Tibial artery (tissue), 4 donors: ENCODE measurements at regions not wholly inside any gene's neighbourhood (a gene's known extent, or its start where the extent isn't known, plus 50 kb on each side); places are given as distances from the start of the nearest gene placed in this dataset.

Experiments
- DNase-seq, 2 donors: peaks; one replicate each; pipeline ENCODE4 v3.0.0-alpha.2; 2019
- H3K27ac ChIP-seq, 2 donors: fragments of 200-600 bp; sonication (generic) in 1 of 2; 1 replicate in 1 of 2; 2 replicates in 1 of 2; pipeline ENCODE4 v1.5.1; 2018 to 2019; ENCODE audit warnings: mild to moderate bottlenecking in 1 of 2
- H3K27me3 ChIP-seq, 2 donors: fragments of 200-600 bp; sonication (generic) in 1 of 2; one replicate each; pipeline versions ENCODE4 v1.5.1 to v1.6.0; 2016 to 2019
- H3K36me3 ChIP-seq, 3 donors: fragments of 200-600 bp; sonication (generic) in 2 of 3; one replicate each; pipeline ENCODE4 v1.5.1; 2016 to 2019; ENCODE audit warnings: mild to moderate bottlenecking in 2 of 3
- H3K4me1 ChIP-seq, 4 donors: fragments of 200-600 bp; sonication (generic) in 2 of 4; 1 replicate in 3 of 4; 2 replicates in 1 of 4; pipeline ENCODE4 v1.5.1; 2016 to 2019
- H3K4me3 ChIP-seq, 2 donors: fragments of 200-600 bp; sonication (generic) in 1 of 2; 1 replicate in 1 of 2; 2 replicates in 1 of 2; pipeline ENCODE4 v1.5.1; 2018 to 2019; ENCODE audit warnings: mild to moderate bottlenecking in 2 of 2
- H3K9me3 ChIP-seq, 3 donors: fragments of 200-600 bp; sonication (generic) in 1 of 3; one replicate each; pipeline ENCODE4 v1.5.1; 2016 to 2019
- CTCF ChIP-seq, 2 experiments: fragments of 200-600 bp in 1 of 2; fragments of 450-650 bp in 1 of 2; IDR thresholded peaks; one replicate each; pipeline ENCODE4 v1.5.1; 2017 to 2019; ENCODE audit warnings: antibody characterized with exemption in 2 of 2, mild to moderate bottlenecking in 1 of 2, moderate library complexity in 1 of 2
- intact Hi-C: fragments of 100-400 bp; cut with DNase I; formaldehyde crosslinking; loops from one replicate; pipeline ENCODE4 v1.15.0; 2023; ENCODE audit warnings: low total_unique reads

- intact Hi-C loops, result no loop called here
- Histone ChIP-seq H3K4me3 (peak overlapping the region in 1 of 2 donors; percentile 22), H3K9me3 (no peaks in the 10 kb centered on the region), H3K27ac (peak overlapping the region; percentile 22 to 46), H3K36me3 (no peaks in the 10 kb centered on the region), H3K27me3 (no peaks in the 10 kb centered on the region), H3K4me1 (peaks cover 0 to 12% (median 5%) of the 10 kb centered on the region in 4 donors)
- peak; percentile 93 to 95 for DNase-seq
- TF ChIP-seq CTCF (IDR thresholded peaks at IDR 0.05), result no peak
These were observed 62.6 kb upstream of the PTPRJ start for GRCh38 chr11:47917599-47918369.

- intact Hi-C loops, result no loop called here
- TF ChIP-seq CTCF (IDR thresholded peaks at IDR 0.05), result no peak
- Histone ChIP-seq H3K9me3 (no peaks in the 10 kb centered on the region), H3K27me3 (no peaks in the 10 kb centered on the region), H3K4me1 (peaks cover 0 to 12% (median 5%) of the 10 kb centered on the region in 4 donors), H3K27ac (no peak overlapping the region), H3K36me3 (no peaks in the 10 kb centered on the region), H3K4me3 (no peak overlapping the region)
- DNase-seq, result peak in 1 of 2 donors; percentile 70
These were observed 64.0 kb upstream of the PTPRJ start for GRCh38 chr11:47916361-47916841.

- H3K36me3 ChIP-seq, result no peaks in the 10 kb centered on the region
- H3K27me3 ChIP-seq, result no peaks in the 10 kb centered on the region
- intact Hi-C loops, result no loop called here
- no peaks in the 10 kb centered on the region for H3K9me3 ChIP-seq
- H3K4me1 ChIP-seq, result peaks cover 0 to 12% (median 5%) of the 10 kb centered on the region in 4 donors
- no peak for DNase-seq
- H3K4me3 ChIP-seq, result no peak overlapping the region
- TF ChIP-seq CTCF (IDR thresholded peaks at IDR 0.05), result no peak
- no peak overlapping the region for H3K27ac ChIP-seq
These were observed 64.6 kb upstream of the PTPRJ start for GRCh38 chr11:47915783-47916182.

GRCh38 chr11:47915374-47915773, 65.0 kb upstream of the PTPRJ start:
- no peaks in the 10 kb centered on the region for H3K9me3 ChIP-seq
- DNase-seq, result no peak
- no peaks in the 10 kb centered on the region for H3K27me3 ChIP-seq
- intact Hi-C loops, result no loop called here
- no peaks in the 10 kb centered on the region for H3K36me3 ChIP-seq
- no peak for TF ChIP-seq CTCF (IDR thresholded peaks at IDR 0.05)
- no peak overlapping the region for H3K27ac ChIP-seq
- H3K4me3 ChIP-seq, result no peak overlapping the region
- H3K4me1 ChIP-seq, result peaks cover 0 to 12% (median 5%) of the 10 kb centered on the region in 4 donors

- TF ChIP-seq CTCF (IDR thresholded peaks at IDR 0.05), result no peak
- Histone ChIP-seq H3K4me3 (no peak overlapping the region), H3K36me3 (no peaks in the 10 kb centered on the region), H3K4me1 (peaks cover 0 to 12% (median 5%) of the 10 kb centered on the region in 4 donors), H3K27me3 (no peaks in the 10 kb centered on the region), H3K9me3 (no peaks in the 10 kb centered on the region), H3K27ac (no peak overlapping the region)
- intact Hi-C loops, result no loop called here
- DNase-seq, result no peak
These were observed 65.6 kb upstream of the PTPRJ start for GRCh38 chr11:47914743-47915142.
